Esophagus muscularis mucosa (tissue), 4 donors: ENCODE measurements at regions not wholly inside any gene's neighbourhood (a gene's known extent, or its start where the extent isn't known, plus 50 kb on each side); places are given as distances from the start of the nearest gene placed in this dataset.

Experiments
- DNase-seq: peaks from one replicate; pipeline ENCODE4 v3.0.0-alpha.2; 2017; ENCODE audit errors: extremely low spot score
- H3K27ac ChIP-seq, 4 donors: fragments of 200-600 bp; sonication (generic); replicated peaks in 1 of 4; 1 replicate in 3 of 4; 2 replicates in 1 of 4; pipeline ENCODE4 v1.5.1; 2016 to 2019; ENCODE audit warnings: mild to moderate bottlenecking in 1 of 4
- H3K27me3 ChIP-seq, 4 donors: fragments of 200-600 bp; sonication (generic); one replicate each; pipeline versions ENCODE4 v1.5.1 to v1.6.0; 2016 to 2019
- H3K36me3 ChIP-seq, 4 donors: fragments of 200-600 bp; sonication (generic); one replicate each; pipeline ENCODE4 v1.5.1; 2016 to 2019
- H3K4me1 ChIP-seq, 4 donors: fragments of 200-600 bp; sonication (generic); one replicate each; pipeline ENCODE4 v1.5.1; 2016 to 2019
- H3K4me3 ChIP-seq, 4 donors: fragments of 200-600 bp; sonication (generic); 1 replicate in 2 of 4; 2 replicates in 2 of 4; pipeline ENCODE4 v1.5.1; 2016 to 2019; ENCODE audit warnings: mild to moderate bottlenecking in 4 of 4, moderate library complexity in 1 of 4
- H3K9me3 ChIP-seq, 4 donors: fragments of 200-600 bp; sonication (generic); 1 replicate in 3 of 4; 2 replicates in 1 of 4; pipeline ENCODE4 v1.5.1; 2016 to 2019
- CTCF ChIP-seq, 3 experiments: fragments of 200-600 bp in 2 of 3; fragments of 450-650 bp in 1 of 3; sonication (generic) in 2 of 3; IDR thresholded peaks; one replicate each; pipeline ENCODE4 v1.5.1; 2017 to 2019; ENCODE audit warnings: antibody characterized with exemption in 3 of 3, mild to moderate bottlenecking in 2 of 3, moderate library complexity in 1 of 3
- EP300 ChIP-seq: sonication (generic); formaldehyde crosslinking; IDR thresholded peaks from one replicate; pipeline ENCODE4 v1.6.1; 2017; ENCODE audit warnings: antibody characterized with exemption
- POLR2A ChIP-seq: fragments of 450-650 bp; IDR thresholded peaks from one replicate; pipeline ENCODE4 v1.6.1; 2017; ENCODE audit warnings: antibody characterized with exemption, moderate library complexity, mild to moderate bottlenecking, low read depth
- POLR2AphosphoS5 ChIP-seq, 2 donors: sonication (generic); formaldehyde crosslinking; IDR thresholded peaks; one replicate each; pipeline ENCODE4 v1.6.1; 2017; ENCODE audit warnings: antibody characterized with exemption in 2 of 2
- WGBS: methylation state at CpG from one replicate; pipeline ENCODE4 v1.1.5; 2018; 5-methylcytosine and 5-hydroxymethylcytosine counted together
- intact Hi-C: fragments of 100-400 bp; cut with DNase I; formaldehyde crosslinking; loops from one replicate; pipeline ENCODE4 v1.15.1; 2023

DNA sequence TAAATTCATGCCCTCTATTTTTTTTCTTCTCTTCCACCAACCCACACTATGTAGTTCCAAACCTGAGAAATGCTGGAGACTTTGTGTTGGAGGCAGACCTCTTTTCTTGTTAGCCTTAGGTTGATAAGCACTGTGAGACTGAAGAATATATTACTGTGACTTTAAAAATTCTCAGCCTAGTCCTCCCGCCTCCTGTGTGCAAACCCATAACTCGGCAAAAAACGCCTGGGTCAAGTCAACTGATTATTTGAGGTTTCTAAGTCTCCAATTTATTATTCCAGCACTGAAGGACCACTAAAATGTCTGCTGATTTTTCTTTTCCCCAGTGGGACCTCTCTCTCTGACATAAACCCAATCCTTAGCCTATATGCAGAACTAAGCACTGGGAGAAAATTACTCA is 1946.0 kb upstream of the RAG2 start:
- Histone ChIP-seq H3K4me3 (no peak overlapping the region), H3K36me3 (no peaks in the 10 kb centered on the region), H3K4me1 (no peaks in the 10 kb centered on the region), H3K9me3 (no peaks in the 10 kb centered on the region), H3K27me3 (no peaks in the 10 kb centered on the region), H3K27ac (no peak overlapping the region)
- intact Hi-C loops = no loop called here
- no peak for DNase-seq
- 69% methylated on average over 3 of the region's 3 CpGs for WGBS
- TF ChIP-seq CTCF (IDR thresholded peaks at IDR 0.05) (no peak), EP300 (no peak), POLR2A (no peak), POLR2AphosphoS5 (IDR thresholded peaks at IDR 0.05) (no peak)

DNA sequence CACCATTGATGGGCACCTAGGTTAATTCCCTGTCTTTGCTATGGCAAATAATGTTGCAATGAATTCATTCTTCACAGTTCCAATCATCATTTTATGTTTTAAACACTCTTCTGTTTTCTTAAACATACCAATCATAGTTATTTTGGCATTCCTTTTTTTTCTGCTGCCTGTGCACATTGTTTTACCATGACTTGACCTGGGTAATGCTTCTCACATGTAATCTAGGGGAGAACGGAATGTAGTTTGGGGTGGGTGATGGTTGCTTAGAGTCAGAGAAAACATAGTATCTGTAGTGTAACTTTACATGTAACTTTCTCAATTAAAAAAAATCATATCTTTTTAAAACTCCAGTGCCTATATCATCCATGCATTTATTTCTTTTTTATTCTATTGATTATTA is 1945.3 kb upstream of the RAG2 start:
- TF ChIP-seq POLR2AphosphoS5 (IDR thresholded peaks at IDR 0.05) (no peak), CTCF (IDR thresholded peaks at IDR 0.05) (no peak), EP300 (no peak), POLR2A (no peak)
- no peaks in the 10 kb centered on the region for H3K36me3 ChIP-seq
- WGBS = 68% methylated on average over 1 of the region's 1 CpG
- no peak overlapping the region for H3K4me3 ChIP-seq
- no peaks in the 10 kb centered on the region for H3K4me1 ChIP-seq
- H3K27ac ChIP-seq = no peak overlapping the region
- no peak for DNase-seq
- H3K27me3 ChIP-seq = no peaks in the 10 kb centered on the region
- no peaks in the 10 kb centered on the region for H3K9me3 ChIP-seq
- intact Hi-C loops = no loop called here

DNA sequence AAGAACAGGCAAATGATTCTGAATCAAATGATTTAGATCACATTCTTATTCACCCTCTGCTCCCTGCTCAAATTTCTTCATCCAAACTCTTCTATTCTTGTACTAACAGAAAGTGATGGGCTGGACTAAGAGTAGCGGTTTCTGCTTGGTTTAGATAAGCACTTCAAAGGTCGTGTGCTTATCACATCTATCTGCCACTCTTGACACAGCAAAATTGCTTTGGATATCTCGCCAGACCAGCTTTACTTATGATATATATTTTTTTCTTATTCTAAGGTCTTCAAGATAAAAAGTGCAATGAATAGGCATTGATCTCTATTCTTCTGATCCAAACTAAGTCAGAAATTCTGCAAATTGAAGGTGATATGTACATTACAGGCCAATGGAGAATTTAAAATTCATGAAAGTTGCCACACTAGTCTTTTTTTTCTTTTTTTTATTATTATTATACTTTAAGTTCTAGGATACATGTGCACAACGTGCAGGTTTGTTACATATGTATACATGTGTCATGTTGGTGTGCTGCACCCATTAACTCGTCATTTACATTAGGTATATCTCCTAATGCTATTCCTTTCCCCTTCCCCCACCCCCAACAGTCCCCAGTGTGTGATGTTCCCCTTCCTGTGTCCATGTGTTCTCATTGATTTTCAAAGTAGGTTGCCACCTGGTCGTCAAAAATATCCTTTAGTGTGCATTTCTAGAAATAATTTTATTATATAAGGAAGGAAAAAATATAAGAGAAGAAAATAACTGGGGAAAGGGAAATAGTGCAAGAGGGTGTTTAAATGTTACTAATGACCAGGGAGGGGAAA is 1941.0 kb upstream of the RAG2 start:
- H3K27ac ChIP-seq = no peak overlapping the region
- TF ChIP-seq POLR2A = no peak
- TF ChIP-seq CTCF (IDR thresholded peaks at IDR 0.05) = no peak
- TF ChIP-seq POLR2AphosphoS5 (IDR thresholded peaks at IDR 0.05) = no peak
- no peak for TF ChIP-seq EP300
- intact Hi-C loops = no loop called here
- H3K27me3 ChIP-seq = no peaks in the 10 kb centered on the region
- H3K36me3 ChIP-seq = no peaks in the 10 kb centered on the region
- WGBS = 40% methylated on average over 6 of the region's 6 CpGs
- H3K4me3 ChIP-seq = no peak overlapping the region
- peaks cover 0 to 12% (median 0%) of the 10 kb centered on the region in 4 donors for H3K9me3 ChIP-seq
- no peaks in the 10 kb centered on the region for H3K4me1 ChIP-seq
- no peak for DNase-seq

- H3K9me3 ChIP-seq = peaks cover 0 to 13% (median 5%) of the 10 kb centered on the region in 4 donors
- 84% methylated on average over 2 of the region's 2 CpGs for WGBS
- no peaks in the 10 kb centered on the region for H3K36me3 ChIP-seq
- TF ChIP-seq POLR2A (no peak), CTCF (IDR thresholded peaks at IDR 0.05) (no peak), EP300 (no peak), POLR2AphosphoS5 (IDR thresholded peaks at IDR 0.05) (no peak)
- H3K27ac ChIP-seq = no peak overlapping the region
- DNase-seq = no peak
- H3K4me1 ChIP-seq = no peaks in the 10 kb centered on the region
- intact Hi-C loops = no loop called here
- no peaks in the 10 kb centered on the region for H3K27me3 ChIP-seq
- H3K4me3 ChIP-seq = no peak overlapping the region
These were observed 1932.2 kb upstream of the RAG2 start for GRCh38 chr11:38530226-38530625.

DNA sequence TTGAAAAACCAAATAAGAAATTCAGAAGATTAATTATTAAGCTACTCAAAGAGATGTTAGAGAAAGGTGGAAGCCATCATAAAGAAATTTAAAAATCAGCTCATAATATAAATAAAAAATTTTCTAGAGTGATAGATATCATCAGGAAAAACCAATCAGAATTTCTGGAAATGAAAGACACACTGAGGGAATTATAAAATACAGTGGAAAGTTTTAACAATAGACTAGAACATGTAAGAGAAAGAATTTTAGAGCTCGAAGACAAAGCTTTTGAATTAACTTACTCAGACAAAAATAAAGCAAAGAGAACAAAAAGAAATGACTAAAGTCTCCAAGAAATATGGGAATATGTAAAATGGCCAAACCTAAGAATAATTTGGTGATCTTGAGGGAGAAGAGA is 1926.9 kb upstream of the RAG2 start:
- DNase-seq = no peak
- H3K9me3 ChIP-seq = peaks cover 0 to 20% (median 5%) of the 10 kb centered on the region in 4 donors
- no peaks in the 10 kb centered on the region for H3K27me3 ChIP-seq
- WGBS = 83% methylated on average over 1 of the region's 1 CpG
- H3K4me3 ChIP-seq = no peak overlapping the region
- no peak overlapping the region for H3K27ac ChIP-seq
- H3K36me3 ChIP-seq = no peaks in the 10 kb centered on the region
- H3K4me1 ChIP-seq = no peaks in the 10 kb centered on the region
- intact Hi-C loops = no loop called here
- TF ChIP-seq POLR2A = no peak
- TF ChIP-seq EP300 = no peak
- TF ChIP-seq CTCF (IDR thresholded peaks at IDR 0.05) = no peak
- no peak for TF ChIP-seq POLR2AphosphoS5 (IDR thresholded peaks at IDR 0.05)
